Neural cell (in vitro differentiated cells): ENCODE measurements at regions not wholly inside any gene's neighbourhood (a gene's known extent, or its start where the extent isn't known, plus 50 kb on each side); places are given as distances from the start of the nearest gene placed in this dataset.

Source experiments
- H2AFZ ChIP-seq: fragments of 200-600, 300-800 bp; sonication (generic), shearing (Covaris generic); 2 replicates; pipeline ENCODE4 v1.6.0; 2014; ENCODE audit warnings: low read depth, mild to moderate bottlenecking, antibody characterized with exemption, low read length, moderate library complexity
- H3F3A ChIP-seq: fragments of 200-600 bp; shearing (Covaris generic); 2 replicates; pipeline ENCODE4 v1.6.1; 2016; ENCODE audit warnings: mild to moderate bottlenecking, moderate library complexity, mixed read lengths, antibody characterized with exemption, low read length; ENCODE audit not compliant: insufficient read depth, poor library complexity, severe bottlenecking
- H3K27ac ChIP-seq: fragments of 200-600, 300-800 bp; sonication (generic), shearing (Covaris generic); 2 replicates; pipeline ENCODE4 v1.5.1; 2014; ENCODE audit warnings: mild to moderate bottlenecking, low read length, moderate library complexity
- H3K27me3 ChIP-seq: fragments of 300-800, 200-600 bp; sonication (generic), shearing (Covaris generic); 2 replicates; pipeline ENCODE4 v1.6.0; 2014; ENCODE audit warnings: mild to moderate bottlenecking, low read depth, low read length, moderate library complexity; ENCODE audit not compliant: insufficient read depth
- H3K36me3 ChIP-seq: fragments of 300-800, 200-600 bp; sonication (generic), shearing (Covaris generic); 2 replicates; pipeline ENCODE4 v1.5.1; 2014; ENCODE audit warnings: mild to moderate bottlenecking, antibody characterized with exemption, low read length, moderate library complexity; ENCODE audit not compliant: insufficient read depth
- H3K4me2 ChIP-seq: fragments of 300-800, 200-600 bp; sonication (generic), shearing (Covaris generic); 2 replicates; pipeline ENCODE4 v1.6.0; 2014; ENCODE audit warnings: mild to moderate bottlenecking, low read length
- H3K4me3 ChIP-seq: fragments of 300-800, 200-600 bp; sonication (generic), shearing (Covaris generic); 2 replicates; pipeline ENCODE4 v1.5.1; 2014; ENCODE audit warnings: mild to moderate bottlenecking, low read length, moderate library complexity
- H3K79me2 ChIP-seq: fragments of 200-600 bp; shearing (Covaris generic); replicated peaks from 2 replicates; pipeline ENCODE4 v1.6.0; 2014; ENCODE audit warnings: mild to moderate bottlenecking, low read length, moderate library complexity; ENCODE audit not compliant: insufficient read depth
- H3K9ac ChIP-seq: fragments of 300-800, 200-600 bp; sonication (generic), shearing (Covaris generic); 2 replicates; pipeline ENCODE4 v1.6.1; 2016; ENCODE audit warnings: mild to moderate bottlenecking, low read length, mixed read lengths
- H3K9me2 ChIP-seq: fragments of 200-600 bp; shearing (Covaris generic); 2 replicates; pipeline ENCODE4 v1.6.1; 2016; ENCODE audit warnings: mild to moderate bottlenecking, low read length, mixed read lengths; ENCODE audit not compliant: insufficient read depth
- H3K9me3 ChIP-seq: fragments of 200-600, 300-800 bp; sonication (generic), shearing (Covaris generic); 2 replicates; pipeline ENCODE4 v1.6.1; 2016; ENCODE audit warnings: mild to moderate bottlenecking, mixed run types, low read length, moderate library complexity, mixed read lengths
- H4K20me1 ChIP-seq: fragments of 200-600 bp; shearing (Covaris generic); 2 replicates; pipeline ENCODE4 v1.6.1; 2016; ENCODE audit warnings: mild to moderate bottlenecking, mixed run types; ENCODE audit not compliant: insufficient read depth
- EP300 ChIP-seq: fragments of 450-650 bp; conservative IDR thresholded peaks from 2 replicates; pipeline ENCODE4 v1.6.1; 2014; ENCODE audit warnings: antibody characterized with exemption, mild to moderate bottlenecking, moderate library complexity; ENCODE audit not compliant: poor library complexity, severe bottlenecking
- EZH2 ChIP-seq: fragments of 200-600, 300-800 bp; shearing (Covaris generic), sonication (generic); IDR thresholded peaks from 2 replicates; pipeline ENCODE4 v1.6.1; 2014; ENCODE audit warnings: antibody characterized with exemption, low read length, borderline replicate concordance, mild to moderate bottlenecking; ENCODE audit not compliant: insufficient read depth, poor library complexity, severe bottlenecking
- MXI1 ChIP-seq: fragments of 450-650 bp; conservative IDR thresholded peaks from 2 replicates; pipeline ENCODE4 v1.6.1; 2014; ENCODE audit warnings: antibody characterized with exemption, mild to moderate bottlenecking; ENCODE audit not compliant: poor library complexity, severe bottlenecking
- POLR2AphosphoS5 ChIP-seq: IDR thresholded peaks from 2 replicates; pipeline ENCODE4 v1.6.1; 2012
- RAD21 ChIP-seq: fragments of 450-650 bp; conservative IDR thresholded peaks from 2 replicates; pipeline ENCODE4 v1.6.1; 2014; ENCODE audit warnings: antibody characterized with exemption, mild to moderate bottlenecking, moderate library complexity
- SMC3 ChIP-seq: fragments of 450-650 bp; conservative IDR thresholded peaks from 2 replicates; pipeline ENCODE4 v1.6.1; 2014; ENCODE audit warnings: antibody characterized with exemption, mild to moderate bottlenecking, moderate library complexity; ENCODE audit not compliant: poor library complexity
- TAF1 ChIP-seq: IDR thresholded peaks from 2 replicates; pipeline ENCODE4 v1.6.1; 2012; ENCODE audit warnings: low read depth
- TF ChIP-seq, protein P1 (sequence below): IDR thresholded peaks from 2 replicates; pipeline ENCODE4 v1.6.1; 2012; ENCODE audit warnings: borderline replicate concordance
- TF ChIP-seq, protein P2 (sequence below): fragments of 450-650 bp; IDR thresholded peaks from 2 replicates; pipeline ENCODE4 v1.5.1; 2014; ENCODE audit warnings: antibody characterized with exemption, mild to moderate bottlenecking, moderate library complexity; ENCODE audit not compliant: poor library complexity, severe bottlenecking

DNA sequence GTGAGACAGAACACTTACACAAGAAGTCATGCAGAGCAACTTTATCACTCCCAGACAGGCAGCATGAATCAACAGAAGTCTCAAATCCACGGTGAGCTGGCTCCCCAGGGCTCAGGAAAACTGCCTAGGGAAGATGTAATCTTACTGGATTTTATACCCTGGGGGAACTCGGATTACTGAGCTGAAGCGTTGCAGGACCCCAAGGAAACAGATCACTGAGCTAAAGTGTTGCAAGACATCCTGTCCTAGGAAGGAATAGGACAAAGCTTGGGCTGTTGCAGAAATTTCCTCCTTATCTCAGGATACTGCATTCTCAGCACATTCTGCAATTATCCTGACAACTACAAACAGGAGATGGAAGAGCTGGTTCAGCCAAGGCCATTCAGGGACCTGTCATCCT, 224.8 kb downstream of the TFAP2A start:
- no peaks in the 10 kb centered on the region for H3K36me3 ChIP-seq
- H3K9ac ChIP-seq: no peak overlapping the region
- no peak overlapping the region for H3K27ac ChIP-seq
- TF ChIP-seq EP300 (no peak), EZH2 (no peak), RAD21 (no peak), POLR2AphosphoS5 (no peak), SMC3 (no peak), TAF1 (no peak), MXI1 (no peak)
- TF ChIP-seq, protein P1, sequence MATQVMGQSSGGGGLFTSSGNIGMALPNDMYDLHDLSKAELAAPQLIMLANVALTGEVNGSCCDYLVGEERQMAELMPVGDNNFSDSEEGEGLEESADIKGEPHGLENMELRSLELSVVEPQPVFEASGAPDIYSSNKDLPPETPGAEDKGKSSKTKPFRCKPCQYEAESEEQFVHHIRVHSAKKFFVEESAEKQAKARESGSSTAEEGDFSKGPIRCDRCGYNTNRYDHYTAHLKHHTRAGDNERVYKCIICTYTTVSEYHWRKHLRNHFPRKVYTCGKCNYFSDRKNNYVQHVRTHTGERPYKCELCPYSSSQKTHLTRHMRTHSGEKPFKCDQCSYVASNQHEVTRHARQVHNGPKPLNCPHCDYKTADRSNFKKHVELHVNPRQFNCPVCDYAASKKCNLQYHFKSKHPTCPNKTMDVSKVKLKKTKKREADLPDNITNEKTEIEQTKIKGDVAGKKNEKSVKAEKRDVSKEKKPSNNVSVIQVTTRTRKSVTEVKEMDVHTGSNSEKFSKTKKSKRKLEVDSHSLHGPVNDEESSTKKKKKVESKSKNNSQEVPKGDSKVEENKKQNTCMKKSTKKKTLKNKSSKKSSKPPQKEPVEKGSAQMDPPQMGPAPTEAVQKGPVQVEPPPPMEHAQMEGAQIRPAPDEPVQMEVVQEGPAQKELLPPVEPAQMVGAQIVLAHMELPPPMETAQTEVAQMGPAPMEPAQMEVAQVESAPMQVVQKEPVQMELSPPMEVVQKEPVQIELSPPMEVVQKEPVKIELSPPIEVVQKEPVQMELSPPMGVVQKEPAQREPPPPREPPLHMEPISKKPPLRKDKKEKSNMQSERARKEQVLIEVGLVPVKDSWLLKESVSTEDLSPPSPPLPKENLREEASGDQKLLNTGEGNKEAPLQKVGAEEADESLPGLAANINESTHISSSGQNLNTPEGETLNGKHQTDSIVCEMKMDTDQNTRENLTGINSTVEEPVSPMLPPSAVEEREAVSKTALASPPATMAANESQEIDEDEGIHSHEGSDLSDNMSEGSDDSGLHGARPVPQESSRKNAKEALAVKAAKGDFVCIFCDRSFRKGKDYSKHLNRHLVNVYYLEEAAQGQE: no peak
- TF ChIP-seq, protein P2, sequence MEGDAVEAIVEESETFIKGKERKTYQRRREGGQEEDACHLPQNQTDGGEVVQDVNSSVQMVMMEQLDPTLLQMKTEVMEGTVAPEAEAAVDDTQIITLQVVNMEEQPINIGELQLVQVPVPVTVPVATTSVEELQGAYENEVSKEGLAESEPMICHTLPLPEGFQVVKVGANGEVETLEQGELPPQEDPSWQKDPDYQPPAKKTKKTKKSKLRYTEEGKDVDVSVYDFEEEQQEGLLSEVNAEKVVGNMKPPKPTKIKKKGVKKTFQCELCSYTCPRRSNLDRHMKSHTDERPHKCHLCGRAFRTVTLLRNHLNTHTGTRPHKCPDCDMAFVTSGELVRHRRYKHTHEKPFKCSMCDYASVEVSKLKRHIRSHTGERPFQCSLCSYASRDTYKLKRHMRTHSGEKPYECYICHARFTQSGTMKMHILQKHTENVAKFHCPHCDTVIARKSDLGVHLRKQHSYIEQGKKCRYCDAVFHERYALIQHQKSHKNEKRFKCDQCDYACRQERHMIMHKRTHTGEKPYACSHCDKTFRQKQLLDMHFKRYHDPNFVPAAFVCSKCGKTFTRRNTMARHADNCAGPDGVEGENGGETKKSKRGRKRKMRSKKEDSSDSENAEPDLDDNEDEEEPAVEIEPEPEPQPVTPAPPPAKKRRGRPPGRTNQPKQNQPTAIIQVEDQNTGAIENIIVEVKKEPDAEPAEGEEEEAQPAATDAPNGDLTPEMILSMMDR: no peak
- H3K4me2 ChIP-seq: no peak overlapping the region
- H3K79me2 ChIP-seq: no peaks in the 10 kb centered on the region
- no peaks in the 10 kb centered on the region for H3K9me2 ChIP-seq
- no peaks in the 10 kb centered on the region for H3K27me3 ChIP-seq
- H3F3A ChIP-seq: no peaks in the 10 kb centered on the region
- H4K20me1 ChIP-seq: no peaks in the 10 kb centered on the region
- H3K4me3 ChIP-seq: no peak overlapping the region
- H2AFZ ChIP-seq: no peak overlapping the region
- H3K9me3 ChIP-seq: no peaks in the 10 kb centered on the region

DNA sequence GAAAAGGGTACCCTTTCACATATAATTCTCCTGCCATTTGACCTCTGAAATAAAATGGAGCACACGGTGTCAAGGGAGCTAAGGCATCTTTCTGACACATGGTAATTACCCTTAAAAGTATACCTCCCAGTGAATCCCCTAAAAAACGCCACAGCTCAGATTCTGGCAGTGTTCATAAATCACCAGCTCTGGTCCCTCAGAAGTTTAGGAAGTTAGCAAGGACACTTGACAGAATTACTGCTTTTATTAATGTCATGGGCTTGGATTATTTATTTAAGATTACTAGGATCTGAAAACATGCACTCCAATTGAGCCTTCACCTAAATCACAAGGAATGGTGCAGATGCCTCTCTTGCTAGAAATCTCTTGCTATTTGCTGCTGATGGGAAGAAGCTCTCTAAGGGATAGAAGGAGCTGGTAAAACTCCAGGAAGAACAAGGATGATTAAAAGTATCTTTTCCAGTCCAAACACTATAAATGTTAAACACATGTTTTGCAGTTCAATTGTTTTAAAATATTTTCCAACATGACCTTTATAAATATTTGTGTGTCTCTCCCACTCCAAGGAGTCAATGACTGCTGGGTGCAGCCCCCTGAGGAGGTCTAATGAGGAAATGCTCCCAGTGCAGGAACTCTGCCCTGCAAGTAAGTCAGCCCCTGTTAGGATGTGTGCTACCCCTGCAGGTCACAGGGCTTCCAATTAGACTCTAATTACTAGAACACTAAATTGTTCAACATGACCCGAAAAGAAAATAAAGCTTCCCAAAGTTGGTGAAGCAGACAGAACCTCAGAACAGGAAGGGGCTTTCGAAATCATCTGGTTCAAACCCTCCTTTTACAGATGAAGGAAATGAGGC, 230.3 kb downstream of the TFAP2A start:
- Histone ChIP-seq H3K9me2 (no peaks in the 10 kb centered on the region), H3K79me2 (no peaks in the 10 kb centered on the region), H2AFZ (no peak overlapping the region), H3K9ac (no peak overlapping the region), H4K20me1 (no peaks in the 10 kb centered on the region), H3K4me3 (no peak overlapping the region), H3K27me3 (no peaks in the 10 kb centered on the region), H3F3A (no peaks in the 10 kb centered on the region), H3K4me2 (no peak overlapping the region), H3K36me3 (no peaks in the 10 kb centered on the region), H3K27ac (no peak overlapping the region), H3K9me3 (no peaks in the 10 kb centered on the region)
- TF ChIP-seq, protein P2: no peak
- TF ChIP-seq EP300 (no peak), RAD21 (no peak), TAF1 (no peak), EZH2 (no peak), MXI1 (no peak), POLR2AphosphoS5 (no peak), SMC3 (no peak)
- TF ChIP-seq, protein P1: no peak
